Kidney (tissue), 13 donors: ENCODE measurements at regions not wholly inside any gene's neighbourhood (a gene's known extent, or its start where the extent isn't known, plus 50 kb on each side); places are given as distances from the start of the nearest gene placed in this dataset.

Experiments
- DNase-seq, 5 donors: peaks; one replicate each; pipeline ENCODE4 v3.0.0-alpha.2; 2013 to 2020
- FAIRE-seq: peaks from 2 replicates; lab custom pipeline; 2012; peaks lifted over from hg19 to GRCh38; lab: Jason Lieb, UNC
- H3K27ac ChIP-seq, 2 donors: one replicate each; pipeline ENCODE4 v1.7.0; 2013; ENCODE audit warnings: low read depth in 2 of 2, low read length in 2 of 2, inconsistent platforms in 1 of 2
- H3K27me3 ChIP-seq: one replicate; pipeline ENCODE4 v1.7.1; 2013; ENCODE audit warnings: low read length, inconsistent platforms; ENCODE audit not compliant: control insufficient read depth, insufficient read depth
- H3K36me3 ChIP-seq, 3 donors: one replicate each; pipeline versions ENCODE4 v1.7.0 to v1.7.1; 2013; ENCODE audit warnings: low read length in 3 of 3, control low read depth in 1 of 3, inconsistent platforms in 1 of 3; ENCODE audit not compliant: insufficient read depth in 3 of 3, control insufficient read depth in 2 of 3
- H3K4me1 ChIP-seq, 3 donors: one replicate each; pipeline versions ENCODE4 v1.7.0 to v1.7.1; 2013; ENCODE audit warnings: low read length in 3 of 3, inconsistent platforms in 1 of 3, low read depth in 1 of 3; ENCODE audit not compliant: control insufficient read depth in 2 of 3, insufficient read depth in 2 of 3
- H3K4me3 ChIP-seq, 3 donors: one replicate each; pipeline versions ENCODE4 v1.7.0 to v1.8.1; 2013; ENCODE audit warnings: low read length in 3 of 3, control low read depth in 1 of 3, inconsistent platforms in 1 of 3
- H3K9ac ChIP-seq, 3 donors: one replicate each; pipeline versions ENCODE4 v1.7.0 to v1.7.1; 2013; ENCODE audit warnings: low read length in 3 of 3, control low read depth in 1 of 3, inconsistent platforms in 1 of 3
- H3K9me3 ChIP-seq, 3 donors: one replicate each; pipeline versions ENCODE4 v1.7.0 to v1.7.1; 2013; ENCODE audit warnings: low read length in 3 of 3, control low read depth in 1 of 3, inconsistent platforms in 1 of 3; ENCODE audit not compliant: control insufficient read depth in 2 of 3, insufficient read depth in 1 of 3
- intact Hi-C: fragments of 100-400 bp; cut with DNase I; formaldehyde crosslinking; loops from one replicate; pipeline ENCODE4 v1.11.1; 2022
- TF ChIP-seq, protein P1 (sequence below): IDR thresholded peaks from 3 replicates; pipeline ENCODE4 v1.5.1; 2012; ENCODE audit warnings: mild to moderate bottlenecking, moderate library complexity, borderline replicate concordance; ENCODE audit not compliant: insufficient read depth; ENCODE audit errors: extremely low read depth
- donor health status: control.
- donor health status: control.
- donor health status: control.
- donor health status: control.
- donor health status: control.
- donor health status: DM: yes; HTN: yes; CAD: no.
- donor health status: Normal renal cell carcinoma (clear cell type).

DNA sequence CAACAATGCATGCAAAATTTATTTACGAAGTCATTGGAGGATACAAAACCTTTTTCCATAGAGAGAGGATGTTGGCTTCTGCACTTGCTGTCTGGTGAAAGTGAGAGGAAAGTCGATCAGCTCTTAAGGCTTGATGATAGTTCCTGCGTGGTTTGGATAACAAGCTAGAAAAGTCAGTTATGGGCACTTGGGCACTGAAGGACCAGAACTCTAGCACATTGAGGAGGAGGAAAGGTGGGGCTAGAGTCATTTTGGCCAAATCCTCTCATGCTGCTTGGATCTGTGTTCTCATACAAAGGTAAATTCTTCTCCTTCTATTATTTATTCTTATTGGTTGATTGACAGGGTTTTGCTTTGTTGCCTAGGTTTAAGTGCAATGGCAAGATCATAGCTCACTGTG, 245.9 kb upstream of the ADAMTSL1 start:
- H3K27ac ChIP-seq: no peak overlapping the region
- FAIRE-seq (no peak), DNase-seq (no peak)
- TF ChIP-seq, protein P1, sequence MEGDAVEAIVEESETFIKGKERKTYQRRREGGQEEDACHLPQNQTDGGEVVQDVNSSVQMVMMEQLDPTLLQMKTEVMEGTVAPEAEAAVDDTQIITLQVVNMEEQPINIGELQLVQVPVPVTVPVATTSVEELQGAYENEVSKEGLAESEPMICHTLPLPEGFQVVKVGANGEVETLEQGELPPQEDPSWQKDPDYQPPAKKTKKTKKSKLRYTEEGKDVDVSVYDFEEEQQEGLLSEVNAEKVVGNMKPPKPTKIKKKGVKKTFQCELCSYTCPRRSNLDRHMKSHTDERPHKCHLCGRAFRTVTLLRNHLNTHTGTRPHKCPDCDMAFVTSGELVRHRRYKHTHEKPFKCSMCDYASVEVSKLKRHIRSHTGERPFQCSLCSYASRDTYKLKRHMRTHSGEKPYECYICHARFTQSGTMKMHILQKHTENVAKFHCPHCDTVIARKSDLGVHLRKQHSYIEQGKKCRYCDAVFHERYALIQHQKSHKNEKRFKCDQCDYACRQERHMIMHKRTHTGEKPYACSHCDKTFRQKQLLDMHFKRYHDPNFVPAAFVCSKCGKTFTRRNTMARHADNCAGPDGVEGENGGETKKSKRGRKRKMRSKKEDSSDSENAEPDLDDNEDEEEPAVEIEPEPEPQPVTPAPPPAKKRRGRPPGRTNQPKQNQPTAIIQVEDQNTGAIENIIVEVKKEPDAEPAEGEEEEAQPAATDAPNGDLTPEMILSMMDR: no peak
- H3K27me3 ChIP-seq: no peaks in the 10 kb centered on the region
- no peaks in the 10 kb centered on the region for H3K9me3 ChIP-seq
- H3K4me1 ChIP-seq: peaks cover 0 to 3% (median 0%) of the 10 kb centered on the region in 3 donors
- intact Hi-C loops: no loop called here
- H3K36me3 ChIP-seq: no peaks in the 10 kb centered on the region
- H3K4me3 ChIP-seq: no peak overlapping the region
- H3K9ac ChIP-seq: no peak overlapping the region

DNA sequence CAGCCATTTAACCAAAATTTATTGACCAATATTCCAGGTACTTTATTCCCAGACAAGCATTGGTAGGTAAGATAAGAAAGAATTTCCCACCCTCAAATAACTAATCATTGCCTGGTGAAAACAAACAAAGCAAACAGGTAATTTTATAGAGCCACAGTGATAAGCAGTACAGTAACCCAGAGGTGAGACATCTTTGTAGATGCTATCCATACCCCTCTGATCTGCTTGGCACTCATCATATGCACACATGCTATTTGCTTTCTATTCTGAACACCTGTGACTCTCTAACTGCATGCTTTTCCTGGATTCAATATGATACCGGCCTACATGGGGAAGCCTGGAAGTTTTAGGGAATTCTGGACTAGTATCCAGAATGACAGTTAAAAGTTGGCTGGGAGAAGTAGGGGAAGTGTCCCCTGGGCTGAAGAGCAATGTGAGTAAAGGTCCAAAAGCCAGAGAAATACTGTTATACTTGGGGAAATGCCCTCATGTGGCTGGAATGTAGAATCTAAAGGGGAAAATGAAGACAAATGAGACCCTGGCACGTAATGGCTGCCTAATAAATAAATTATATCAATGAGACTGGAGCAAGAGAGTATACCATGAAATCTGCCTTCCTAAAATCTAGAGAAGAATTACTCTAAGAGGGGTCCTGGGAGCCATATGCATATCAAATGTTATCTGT, 243.8 kb upstream of the ADAMTSL1 start:
- no peak overlapping the region for H3K27ac ChIP-seq
- TF ChIP-seq, protein P1: no peak
- H3K36me3 ChIP-seq: no peaks in the 10 kb centered on the region
- intact Hi-C loops: no loop called here
- peaks cover 0 to 3% (median 0%) of the 10 kb centered on the region in 3 donors for H3K4me1 ChIP-seq
- DNase-seq: no peak
- FAIRE-seq: no peak
- H3K4me3 ChIP-seq: no peak overlapping the region
- H3K9ac ChIP-seq: no peak overlapping the region
- H3K27me3 ChIP-seq: no peaks in the 10 kb centered on the region
- H3K9me3 ChIP-seq: no peaks in the 10 kb centered on the region

DNA sequence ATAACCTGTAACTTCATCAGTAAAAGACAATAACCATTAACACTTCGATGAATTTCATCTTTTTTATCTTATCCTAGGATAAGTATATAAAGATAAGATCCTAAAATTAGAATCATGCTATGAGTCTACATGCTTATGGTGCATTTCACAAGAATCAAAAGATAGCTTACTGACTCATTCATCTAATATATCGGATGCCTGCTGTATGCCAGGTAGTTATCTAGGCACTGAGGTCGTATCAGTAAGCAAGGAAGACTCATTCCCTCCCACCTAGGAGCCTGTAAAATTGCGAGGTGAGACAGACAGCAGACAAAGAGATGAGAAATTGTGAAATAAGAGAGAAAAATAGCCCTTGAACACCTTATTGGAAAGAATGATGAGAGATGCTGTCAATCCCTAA, 240.6 kb upstream of the ADAMTSL1 start:
- DNase-seq (no peak), FAIRE-seq (no peak)
- Histone ChIP-seq H3K4me1 (no peaks in the 10 kb centered on the region), H3K27ac (no peak overlapping the region), H3K4me3 (no peak overlapping the region), H3K27me3 (no peaks in the 10 kb centered on the region), H3K9me3 (no peaks in the 10 kb centered on the region), H3K9ac (no peak overlapping the region), H3K36me3 (no peaks in the 10 kb centered on the region)
- intact Hi-C loops: no loop called here
- TF ChIP-seq, protein P1: no peak
